ENCODE measurements at regions not wholly inside any gene's neighbourhood (a gene's known extent, or its start where the extent isn't known, plus 50 kb on each side); places are given as distances from the start of the nearest gene placed in this dataset.

DNA sequence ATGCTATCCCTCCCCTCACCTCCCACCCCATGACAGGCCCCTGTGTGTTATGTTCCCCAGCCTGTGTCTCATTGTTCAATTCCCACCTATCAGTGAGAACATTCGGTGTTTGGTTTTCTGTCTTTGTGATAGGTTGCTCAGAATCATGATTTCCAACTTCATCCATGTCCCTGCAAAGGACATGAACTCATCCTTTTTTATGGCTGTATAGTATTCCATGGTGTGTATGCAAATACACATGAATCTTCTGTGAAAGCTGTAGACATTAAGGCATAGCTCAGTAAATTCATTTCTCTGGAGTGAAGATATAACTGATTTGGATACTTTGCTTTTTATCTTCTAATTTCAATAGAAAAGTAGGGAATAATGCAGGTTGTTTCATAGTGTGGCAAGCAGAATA, 125.8 kb upstream of the C1QTNF9B start:
- Histone ChIP-seq H3K4me3 (no peak overlapping the region), H3K27ac (peak overlapping the region in 2 of 4 donors; percentile 60 to 61), H3K4me1 (peaks cover 0 to 22% (median 0%) of the 10 kb centered on the region in 4 donors), H3K27me3 (no peaks in the 10 kb centered on the region), H3K36me3 (no peaks in the 10 kb centered on the region), H3K9me3 (no peaks in the 10 kb centered on the region)
- no peak for DNase-seq (ENCODE audit: low spot score in 2 of 2)
- 87 to 92% methylated on average over 1 of the region's 1 CpG for WGBS, 2 donors
- TF ChIP-seq, protein P1, sequence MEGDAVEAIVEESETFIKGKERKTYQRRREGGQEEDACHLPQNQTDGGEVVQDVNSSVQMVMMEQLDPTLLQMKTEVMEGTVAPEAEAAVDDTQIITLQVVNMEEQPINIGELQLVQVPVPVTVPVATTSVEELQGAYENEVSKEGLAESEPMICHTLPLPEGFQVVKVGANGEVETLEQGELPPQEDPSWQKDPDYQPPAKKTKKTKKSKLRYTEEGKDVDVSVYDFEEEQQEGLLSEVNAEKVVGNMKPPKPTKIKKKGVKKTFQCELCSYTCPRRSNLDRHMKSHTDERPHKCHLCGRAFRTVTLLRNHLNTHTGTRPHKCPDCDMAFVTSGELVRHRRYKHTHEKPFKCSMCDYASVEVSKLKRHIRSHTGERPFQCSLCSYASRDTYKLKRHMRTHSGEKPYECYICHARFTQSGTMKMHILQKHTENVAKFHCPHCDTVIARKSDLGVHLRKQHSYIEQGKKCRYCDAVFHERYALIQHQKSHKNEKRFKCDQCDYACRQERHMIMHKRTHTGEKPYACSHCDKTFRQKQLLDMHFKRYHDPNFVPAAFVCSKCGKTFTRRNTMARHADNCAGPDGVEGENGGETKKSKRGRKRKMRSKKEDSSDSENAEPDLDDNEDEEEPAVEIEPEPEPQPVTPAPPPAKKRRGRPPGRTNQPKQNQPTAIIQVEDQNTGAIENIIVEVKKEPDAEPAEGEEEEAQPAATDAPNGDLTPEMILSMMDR (IDR thresholded peaks at IDR 0.05) = no peak

GRCh38 chr13:24027494-24027893, 130.2 kb upstream of the C1QTNF9B start:
- H3K4me1 ChIP-seq = peaks cover 0 to 16% (median 5%) of the 10 kb centered on the region in 4 donors
- DNase-seq (ENCODE audit: low spot score in 2 of 2) = no peak
- 74 to 79% methylated on average over 4 of the region's 4 CpGs for WGBS, 2 donors
- no peaks in the 10 kb centered on the region for H3K36me3 ChIP-seq
- TF ChIP-seq EP300 (IDR thresholded peaks at IDR 0.05) (no peak), POLR2A (IDR thresholded peaks at IDR 0.05) (no peak)
- TF ChIP-seq, protein P1 (IDR thresholded peaks at IDR 0.05) = no peak
- no peaks in the 10 kb centered on the region for H3K9me3 ChIP-seq
- no peak overlapping the region for H3K4me3 ChIP-seq
- H3K27ac ChIP-seq = no peak overlapping the region
- no peaks in the 10 kb centered on the region for H3K27me3 ChIP-seq

DNA sequence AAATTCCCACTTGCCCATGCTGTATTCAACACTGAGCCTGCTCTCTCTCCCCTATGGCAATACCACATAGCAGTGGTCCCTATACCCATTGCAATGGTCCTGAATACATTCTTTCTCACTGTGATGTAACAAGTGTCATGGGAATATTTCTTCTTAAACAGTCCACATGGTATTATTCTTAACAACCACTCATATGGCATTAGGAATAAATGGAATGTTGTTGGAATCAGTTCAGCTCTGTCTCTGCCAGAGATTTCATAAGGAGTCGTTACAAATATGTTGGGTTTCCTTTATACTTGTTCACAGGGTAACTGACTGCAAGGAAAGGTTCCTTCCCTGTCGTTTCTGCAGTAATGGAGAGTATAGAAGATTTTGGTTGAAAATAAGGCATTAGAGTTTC, 128.3 kb upstream of the SPATA13 start:
- no peaks in the 10 kb centered on the region for H3K9me3 ChIP-seq
- H3K4me1 ChIP-seq = peaks cover 0 to 39% (median 14%) of the 10 kb centered on the region in 4 donors
- TF ChIP-seq POLR2A (IDR thresholded peaks at IDR 0.05) (no peak), EP300 (IDR thresholded peaks at IDR 0.05) (no peak)
- TF ChIP-seq, protein P1 (IDR thresholded peaks at IDR 0.05) = no peak
- H3K27me3 ChIP-seq = no peaks in the 10 kb centered on the region
- H3K4me3 ChIP-seq = no peak overlapping the region
- peak overlapping the region in 3 of 4 donors; percentile 16 to 50 (median 30) for H3K27ac ChIP-seq
- H3K36me3 ChIP-seq = no peaks in the 10 kb centered on the region
- WGBS, 2 donors = 16 to 17% methylated on average over 2 of the region's 2 CpGs
- no peak for DNase-seq (ENCODE audit: low spot score in 2 of 2)

DNA sequence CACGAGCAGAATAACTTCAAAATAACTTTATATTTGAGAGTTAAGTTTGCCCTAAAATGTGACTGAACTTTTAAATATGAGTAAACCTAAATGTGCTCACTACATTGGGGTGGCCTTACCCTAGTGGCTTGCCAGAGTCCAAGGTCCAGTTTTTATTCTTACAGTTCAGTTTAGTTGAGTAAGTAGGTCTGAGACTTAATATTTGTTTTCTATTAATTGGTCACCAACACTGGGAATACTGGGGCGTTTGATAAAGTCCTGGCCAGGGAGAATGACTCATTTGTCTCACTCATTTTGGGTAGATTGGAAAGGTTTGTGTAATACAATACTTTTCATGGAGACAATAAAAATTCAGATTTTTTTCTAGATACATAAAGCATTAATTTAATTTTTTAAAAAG, 127.8 kb upstream of the SPATA13 start:
- peak overlapping the region in 3 of 4 donors; percentile 16 to 84 (median 50) for H3K27ac ChIP-seq
- no peaks in the 10 kb centered on the region for H3K27me3 ChIP-seq
- 38 to 54% methylated on average over 2 of the region's 2 CpGs for WGBS, 2 donors
- H3K4me3 ChIP-seq = no peak overlapping the region
- no peaks in the 10 kb centered on the region for H3K9me3 ChIP-seq
- DNase-seq (ENCODE audit: low spot score in 2 of 2) = no peak
- peaks cover 0 to 42% (median 15%) of the 10 kb centered on the region in 4 donors for H3K4me1 ChIP-seq
- no peaks in the 10 kb centered on the region for H3K36me3 ChIP-seq
- TF ChIP-seq POLR2A (IDR thresholded peaks at IDR 0.05) = no peak
- TF ChIP-seq, protein P1 (IDR thresholded peaks at IDR 0.05) = no peak
- TF ChIP-seq EP300 (IDR thresholded peaks at IDR 0.05) = no peak

GRCh38 chr13:24033527-24034302, 126.8 kb upstream of the SPATA13 start:
- no peak overlapping the region for H3K4me3 ChIP-seq
- no peak for DNase-seq (ENCODE audit: low spot score in 2 of 2)
- TF ChIP-seq EP300 (IDR thresholded peaks at IDR 0.05) (peak in 1 of 2 donors; percentile 29), POLR2A (IDR thresholded peaks at IDR 0.05) (no peak)
- H3K27ac ChIP-seq = peak overlapping the region; percentile 16 to 84 (median 33)
- H3K4me1 ChIP-seq = peaks cover 0 to 51% (median 20%) of the 10 kb centered on the region in 4 donors
- no peaks in the 10 kb centered on the region for H3K27me3 ChIP-seq
- no peaks in the 10 kb centered on the region for H3K36me3 ChIP-seq
- no peaks in the 10 kb centered on the region for H3K9me3 ChIP-seq
- WGBS, 2 donors = 57 to 60% methylated on average over 11 of the region's 11 CpGs
